CD8-positive, alpha-beta memory T cell (primary cell): ENCODE measurements at regions not wholly inside any gene's neighbourhood (a gene's known extent, or its start where the extent isn't known, plus 50 kb on each side); places are given as distances from the start of the nearest gene placed in this dataset.

Experiments used
- CTCF ChIA-PET: fragments of 350-600 bp; sonication (Branson Sonifier 250); formaldehyde crosslinking; loops from one replicate; lab custom pipeline; 2021; ENCODE audit warnings: antibody characterized with exemption; lab: Charles Lee
- POLR2A ChIA-PET: fragments of 350-600 bp; sonication (Branson Sonifier 250); formaldehyde crosslinking; loops from one replicate; lab custom pipeline; 2021; ENCODE audit warnings: antibody characterized with exemption; lab: Charles Lee
- DNase-seq, 5 donors: peaks; one replicate each; pipeline versions ENCODE4 v3.0.0 to v3.0.0-alpha.2; 2020 to 2022; ENCODE audit warnings: mixed read lengths in 1 of 5
- H3K27ac ChIP-seq: one replicate; pipeline ENCODE4 v1.7.0; 2013; ENCODE audit warnings: low read depth, mild to moderate bottlenecking, low read length, moderate library complexity
- H3K27me3 ChIP-seq: 2 replicates; pipeline ENCODE4 v1.7.0; 2013; ENCODE audit warnings: low read length, mild to moderate bottlenecking; ENCODE audit not compliant: insufficient read depth, poor library complexity, severe bottlenecking
- H3K36me3 ChIP-seq: 2 replicates; pipeline ENCODE4 v1.7.0; 2013; ENCODE audit warnings: mild to moderate bottlenecking, low read length, moderate library complexity; ENCODE audit not compliant: insufficient read depth
- H3K4me1 ChIP-seq: 2 replicates; pipeline ENCODE4 v1.7.0; 2013; ENCODE audit warnings: mild to moderate bottlenecking, low read length, moderate library complexity; ENCODE audit not compliant: insufficient read depth
- H3K4me3 ChIP-seq: 2 replicates; pipeline ENCODE4 v1.7.0; 2013; ENCODE audit warnings: mild to moderate bottlenecking, low read length
- H3K9me3 ChIP-seq: 2 replicates; pipeline ENCODE4 v1.7.0; 2013; ENCODE audit warnings: mild to moderate bottlenecking, low read length
- H3K27ac Mint-ChIP-seq, 8 donors: one replicate each; pipeline ENCODE4 v1.8.0; 2020 to 2021; ENCODE audit warnings: mixed read lengths in 8 of 8, mild to moderate bottlenecking in 6 of 8, inconsistent platforms in 3 of 8, moderate library complexity in 3 of 8
- H3K27me3 Mint-ChIP-seq, 2 donors: one replicate each; pipeline ENCODE4 v1.8.0; 2020 to 2021; ENCODE audit warnings: mixed read lengths in 2 of 2, mild to moderate bottlenecking in 1 of 2, moderate library complexity in 1 of 2
- H3K36me3 Mint-ChIP-seq, 3 donors: one replicate each; pipeline ENCODE4 v1.8.0; 2020 to 2021; ENCODE audit warnings: mixed read lengths in 3 of 3, inconsistent platforms in 1 of 3, mild to moderate bottlenecking in 1 of 3
- H3K4me1 Mint-ChIP-seq, 3 donors: one replicate each; pipeline ENCODE4 v1.8.0; 2020 to 2021; ENCODE audit warnings: mixed read lengths in 3 of 3, inconsistent platforms in 1 of 3, mild to moderate bottlenecking in 1 of 3
- H3K4me3 Mint-ChIP-seq, 7 donors: one replicate each; pipeline ENCODE4 v1.8.0; 2020 to 2021; ENCODE audit warnings: mixed read lengths in 7 of 7, mild to moderate bottlenecking in 6 of 7, moderate library complexity in 4 of 7, inconsistent platforms in 2 of 7
- H3K9me3 Mint-ChIP-seq, 5 donors: one replicate each; pipeline ENCODE4 v1.8.0; 2020 to 2022; ENCODE audit warnings: mixed read lengths in 5 of 5, mild to moderate bottlenecking in 3 of 5, moderate library complexity in 2 of 5, inconsistent platforms in 1 of 5

GRCh38 chr14:40282196-40282595, 850.0 kb upstream of the FBXO33 start:
- no peak overlapping the region for H3K27ac ChIP-seq
- no peaks in the 10 kb centered on the region for H3K4me1 ChIP-seq
- no peaks in the 10 kb centered on the region for H3K9me3 ChIP-seq
- POLR2A ChIA-PET, result no interaction called here
- no peaks in the 10 kb centered on the region for H3K36me3 Mint-ChIP-seq
- H3K36me3 ChIP-seq, result no peaks in the 10 kb centered on the region
- no peaks in the 10 kb centered on the region for H3K4me1 Mint-ChIP-seq
- no peak overlapping the region for H3K4me3 ChIP-seq
- no peak overlapping the region for H3K4me3 Mint-ChIP-seq
- CTCF ChIA-PET, result no interaction called here
- no peak overlapping the region for H3K27ac Mint-ChIP-seq
- no peaks in the 10 kb centered on the region for H3K27me3 ChIP-seq
- peaks cover 0 to 14% (median 8%) of the 10 kb centered on the region in 5 donors for H3K9me3 Mint-ChIP-seq
- peaks cover 0 to 1% of the 10 kb centered on the region in 2 donors for H3K27me3 Mint-ChIP-seq
- DNase-seq, result no peak

- no peak overlapping the region for H3K27ac Mint-ChIP-seq
- H3K36me3 Mint-ChIP-seq, result no peaks in the 10 kb centered on the region
- DNase-seq, result no peak
- no peaks in the 10 kb centered on the region for H3K36me3 ChIP-seq
- H3K9me3 Mint-ChIP-seq, result peaks cover 0 to 13% (median 8%) of the 10 kb centered on the region in 5 donors
- no peak overlapping the region for H3K4me3 Mint-ChIP-seq
- H3K27ac ChIP-seq, result no peak overlapping the region
- no peaks in the 10 kb centered on the region for H3K4me1 ChIP-seq
- CTCF ChIA-PET, result no interaction called here
- no peaks in the 10 kb centered on the region for H3K27me3 ChIP-seq
- POLR2A ChIA-PET, result no interaction called here
- H3K4me1 Mint-ChIP-seq, result no peaks in the 10 kb centered on the region
- H3K4me3 ChIP-seq, result no peak overlapping the region
- H3K9me3 ChIP-seq, result no peaks in the 10 kb centered on the region
- peaks cover 0 to 1% of the 10 kb centered on the region in 2 donors for H3K27me3 Mint-ChIP-seq
Observed at GRCh38 chr14:40280652-40281051, 848.4 kb upstream of the FBXO33 start.

GRCh38 chr14:40273417-40273816, 841.2 kb upstream of the FBXO33 start:
- Histone ChIP-seq H3K9me3 (no peaks in the 10 kb centered on the region), H3K27ac (no peak overlapping the region), H3K4me1 (no peaks in the 10 kb centered on the region), H3K36me3 (no peaks in the 10 kb centered on the region), H3K4me3 (no peak overlapping the region), H3K27me3 (no peaks in the 10 kb centered on the region)
- Mint-ChIP-seq H3K27me3 (no peaks in the 10 kb centered on the region), H3K9me3 (peaks cover 0 to 5% (median 3%) of the 10 kb centered on the region in 5 donors), H3K4me1 (no peaks in the 10 kb centered on the region), H3K27ac (no peak overlapping the region), H3K36me3 (no peaks in the 10 kb centered on the region), H3K4me3 (no peak overlapping the region)
- ChIA-PET POLR2A (no interaction called here), CTCF (no interaction called here)
- DNase-seq, result no peak

- Mint-ChIP-seq H3K27me3 (no peaks in the 10 kb centered on the region), H3K27ac (no peak overlapping the region), H3K4me1 (no peaks in the 10 kb centered on the region), H3K4me3 (no peak overlapping the region), H3K9me3 (peaks cover 0 to 3% (median 2%) of the 10 kb centered on the region in 5 donors), H3K36me3 (no peaks in the 10 kb centered on the region)
- DNase-seq, result no peak
- CTCF ChIA-PET, result no interaction called here
- H3K27me3 ChIP-seq, result no peaks in the 10 kb centered on the region
- no peaks in the 10 kb centered on the region for H3K36me3 ChIP-seq
- no peak overlapping the region for H3K27ac ChIP-seq
- no peaks in the 10 kb centered on the region for H3K4me1 ChIP-seq
- POLR2A ChIA-PET, result no interaction called here
- H3K9me3 ChIP-seq, result no peaks in the 10 kb centered on the region
- no peak overlapping the region for H3K4me3 ChIP-seq
Observed at GRCh38 chr14:40271480-40271879, 839.2 kb upstream of the FBXO33 start.

- H3K4me3 ChIP-seq, result no peak overlapping the region
- POLR2A ChIA-PET, result no interaction called here
- no peaks in the 10 kb centered on the region for H3K4me1 ChIP-seq
- H3K27ac Mint-ChIP-seq, result no peak overlapping the region
- no peaks in the 10 kb centered on the region for H3K36me3 Mint-ChIP-seq
- H3K36me3 ChIP-seq, result no peaks in the 10 kb centered on the region
- H3K9me3 ChIP-seq, result no peaks in the 10 kb centered on the region
- H3K4me3 Mint-ChIP-seq, result no peak overlapping the region
- DNase-seq, result no peak
- H3K4me1 Mint-ChIP-seq, result no peaks in the 10 kb centered on the region
- CTCF ChIA-PET, result no interaction called here
- H3K27me3 Mint-ChIP-seq, result no peaks in the 10 kb centered on the region
- no peak overlapping the region for H3K27ac ChIP-seq
- no peaks in the 10 kb centered on the region for H3K27me3 ChIP-seq
- H3K9me3 Mint-ChIP-seq, result peaks cover 0 to 3% (median 2%) of the 10 kb centered on the region in 5 donors
Observed at GRCh38 chr14:40269436-40269835, 837.2 kb upstream of the FBXO33 start.

- H3K36me3 Mint-ChIP-seq, result no peaks in the 10 kb centered on the region
Observed at GRCh38 chr14:40268236-40268635, 836.0 kb upstream of the FBXO33 start.

GRCh38 chr14:40265096-40265495, 832.9 kb upstream of the FBXO33 start:
- Mint-ChIP-seq H3K36me3 (no peaks in the 10 kb centered on the region), H3K27me3 (no peaks in the 10 kb centered on the region), H3K4me3 (no peak overlapping the region), H3K9me3 (peaks cover 0 to 3% (median 0%) of the 10 kb centered on the region in 5 donors), H3K27ac (no peak overlapping the region), H3K4me1 (no peaks in the 10 kb centered on the region)
- CTCF ChIA-PET, result no interaction called here
- H3K4me3 ChIP-seq, result no peak overlapping the region
- H3K27ac ChIP-seq, result no peak overlapping the region
- H3K36me3 ChIP-seq, result no peaks in the 10 kb centered on the region
- POLR2A ChIA-PET, result no interaction called here
- H3K4me1 ChIP-seq, result no peaks in the 10 kb centered on the region
- no peaks in the 10 kb centered on the region for H3K27me3 ChIP-seq
- DNase-seq, result no peak
- H3K9me3 ChIP-seq, result no peaks in the 10 kb centered on the region

More at GRCh38 chr14:40268236-40268635, 836.0 kb upstream of the FBXO33 start:
- Mint-ChIP-seq H3K27ac (no peak overlapping the region), H3K9me3 (no peaks in the 10 kb centered on the region), H3K4me3 (no peak overlapping the region), H3K27me3 (no peaks in the 10 kb centered on the region), H3K4me1 (no peaks in the 10 kb centered on the region)
- H3K4me1 ChIP-seq, result no peaks in the 10 kb centered on the region
- no peak overlapping the region for H3K4me3 ChIP-seq
- no peak for DNase-seq
- no peaks in the 10 kb centered on the region for H3K9me3 ChIP-seq
- H3K36me3 ChIP-seq, result no peaks in the 10 kb centered on the region
- no peaks in the 10 kb centered on the region for H3K27me3 ChIP-seq
- H3K27ac ChIP-seq, result no peak overlapping the region
- POLR2A ChIA-PET, result no interaction called here
- CTCF ChIA-PET, result no interaction called here

- H3K36me3 Mint-ChIP-seq, result no peaks in the 10 kb centered on the region
- no peak overlapping the region for H3K27ac Mint-ChIP-seq
- H3K4me1 Mint-ChIP-seq, result no peaks in the 10 kb centered on the region
- Histone ChIP-seq H3K4me3 (no peak overlapping the region), H3K4me1 (no peaks in the 10 kb centered on the region), H3K36me3 (no peaks in the 10 kb centered on the region), H3K9me3 (no peaks in the 10 kb centered on the region), H3K27ac (no peak overlapping the region), H3K27me3 (no peaks in the 10 kb centered on the region)
- no peak overlapping the region for H3K4me3 Mint-ChIP-seq
- peaks cover 0 to 6% (median 2%) of the 10 kb centered on the region in 5 donors for H3K9me3 Mint-ChIP-seq
- DNase-seq, result no peak
- CTCF ChIA-PET, result no interaction called here
- POLR2A ChIA-PET, result no interaction called here
- H3K27me3 Mint-ChIP-seq, result no peaks in the 10 kb centered on the region
Observed at GRCh38 chr14:40252817-40253447, 820.7 kb upstream of the FBXO33 start.
